GM18907 (cell line): ENCODE measurements at regions not wholly inside any gene's neighbourhood (a gene's known extent, or its start where the extent isn't known, plus 50 kb on each side); places are given as distances from the start of the nearest gene placed in this dataset.

Experiments used
- ATAC-seq: cut with Tn5 transposase; IDR thresholded peaks from one replicate; pipeline ENCODE4 v1.9.1; 2021; ENCODE audit warnings: mild to moderate bottlenecking, moderate library complexity; ENCODE audit not compliant: unreplicated experiment

GRCh38 chr2:126792186-126792585 lies 106.5 kb upstream of the TEX51 start:
- ATAC-seq: no peak

GRCh38 chr2:126792993-126793392 lies 105.7 kb upstream of the TEX51 start:
- no peak for ATAC-seq

- no peak for ATAC-seq
These were observed 104.6 kb upstream of the TEX51 start for GRCh38 chr2:126793885-126794613.

- ATAC-seq: no peak
These were observed 103.0 kb upstream of the TEX51 start for GRCh38 chr2:126795656-126796055.

GRCh38 chr2:126796931-126797621 lies 101.6 kb upstream of the TEX51 start:
- no peak for ATAC-seq

- no peak for ATAC-seq
These were observed 100.9 kb upstream of the TEX51 start for GRCh38 chr2:126797622-126798275.

GRCh38 chr2:126798276-126799140 lies 100.2 kb upstream of the TEX51 start:
- no peak for ATAC-seq

GRCh38 chr2:126799301-126799700 lies 99.4 kb upstream of the TEX51 start:
- ATAC-seq: no peak

GRCh38 chr2:126801473-126801872 lies 97.2 kb upstream of the TEX51 start:
- no peak for ATAC-seq

GRCh38 chr2:126802316-126802715 lies 96.4 kb upstream of the TEX51 start:
- ATAC-seq: no peak

- ATAC-seq: no peak
These were observed 95.8 kb upstream of the TEX51 start for GRCh38 chr2:126802774-126803433.

GRCh38 chr2:126803434-126803775 lies 95.3 kb upstream of the TEX51 start:
- no peak for ATAC-seq

GRCh38 chr2:126804347-126804746 lies 94.3 kb upstream of the TEX51 start:
- ATAC-seq: no peak

GRCh38 chr2:126808929-126809328 lies 89.8 kb upstream of the TEX51 start:
- no peak for ATAC-seq

- ATAC-seq: no peak
These were observed 89.3 kb upstream of the TEX51 start for GRCh38 chr2:126809340-126809739.

GRCh38 chr2:126810001-126810400 lies 88.7 kb upstream of the TEX51 start:
- ATAC-seq: no peak

GRCh38 chr2:126811101-126811500 lies 87.6 kb upstream of the TEX51 start:
- ATAC-seq: no peak

- ATAC-seq: no peak
These were observed 81.5 kb upstream of the TEX51 start for GRCh38 chr2:126817172-126817571.

GRCh38 chr2:126822115-126822514 lies 76.6 kb upstream of the TEX51 start:
- no peak for ATAC-seq

- ATAC-seq: no peak
These were observed 75.8 kb upstream of the TEX51 start for GRCh38 chr2:126822921-126823320.

GRCh38 chr2:126823951-126824350 lies 74.7 kb upstream of the TEX51 start:
- no peak for ATAC-seq
